Uterus (tissue), 2 donors: ENCODE measurements at regions not wholly inside any gene's neighbourhood (a gene's known extent, or its start where the extent isn't known, plus 50 kb on each side); places are given as distances from the start of the nearest gene placed in this dataset.

Experiments used
- CTCF ChIP-seq, 4 experiments: fragments of 200-600 bp in 2 of 4; fragments of 450-650 bp in 2 of 4; sonication (generic) in 2 of 4; IDR thresholded peaks; one replicate each; pipeline ENCODE4 v1.5.1; 2016 to 2019; ENCODE audit warnings: antibody characterized with exemption in 4 of 4, mild to moderate bottlenecking in 2 of 4, moderate library complexity in 1 of 4
- POLR2A ChIP-seq, 2 donors: fragments of 450-650 bp; IDR thresholded peaks; one replicate each; pipeline ENCODE4 v1.6.1; 2016; ENCODE audit warnings: antibody characterized with exemption in 2 of 2, mild to moderate bottlenecking in 1 of 2, moderate library complexity in 1 of 2

- TF ChIP-seq CTCF (IDR thresholded peaks at IDR 0.05), result no peak
- no peak for TF ChIP-seq POLR2A (IDR thresholded peaks at IDR 0.05)
Observed at GRCh38 chr3:67292356-67293121, 294.4 kb downstream of the KBTBD8 start.
